SU-DHL-6 (cell line): ENCODE measurements at regions not wholly inside any gene's neighbourhood (a gene's known extent, or its start where the extent isn't known, plus 50 kb on each side); places are given as distances from the start of the nearest gene placed in this dataset.

ENCODE experiments used
- H2AFZ ChIP-seq: fragments of 200-600 bp; sonication (generic); 2 replicates; pipeline ENCODE4 v1.6.1; 2014; ENCODE audit warnings: low read depth, mild to moderate bottlenecking, moderate library complexity, mixed read lengths, antibody characterized with exemption, low read length; ENCODE audit not compliant: severe bottlenecking
- H3F3A ChIP-seq: fragments of 200-600 bp; shearing (Covaris generic); 2 replicates; pipeline ENCODE4 v1.6.0; 2016; ENCODE audit warnings: antibody characterized with exemption, mild to moderate bottlenecking; ENCODE audit not compliant: insufficient read depth
- H3K27ac ChIP-seq: fragments of 200-600 bp; sonication (generic); 2 replicates; pipeline ENCODE4 v1.5.1; 2016; ENCODE audit warnings: low read depth, mild to moderate bottlenecking, low read length, moderate library complexity, mixed read lengths
- H3K27me3 ChIP-seq: fragments of 200-600 bp; sonication (generic), shearing (Covaris generic); 2 replicates; pipeline ENCODE4 v1.6.0; 2014; ENCODE audit warnings: mild to moderate bottlenecking, low read length
- H3K36me3 ChIP-seq: fragments of 200-600 bp; sonication (generic); 2 replicates; pipeline ENCODE4 v1.6.1; 2014; ENCODE audit warnings: mild to moderate bottlenecking, low read length, mixed read lengths
- H3K4me2 ChIP-seq: fragments of 300-600, 200-600 bp; shearing (Covaris generic), sonication (generic); 2 replicates; pipeline ENCODE4 v1.6.0; 2014; ENCODE audit warnings: low read length, low read depth, mild to moderate bottlenecking; ENCODE audit not compliant: poor library complexity, severe bottlenecking
- H3K4me3 ChIP-seq: fragments of 200-600 bp; sonication (generic); 2 replicates; pipeline ENCODE4 v1.5.1; 2014; ENCODE audit warnings: antibody characterized with exemption, low read length, mild to moderate bottlenecking, mixed read lengths; ENCODE audit not compliant: insufficient read depth, poor library complexity, severe bottlenecking
- H3K79me2 ChIP-seq: fragments of 200-600 bp; sonication (generic); 2 replicates; pipeline ENCODE4 v1.6.1; 2014; ENCODE audit warnings: mild to moderate bottlenecking, low read length, moderate library complexity; ENCODE audit not compliant: insufficient read depth
- H3K9ac ChIP-seq: fragments of 200-600 bp; sonication (generic); 2 replicates; pipeline ENCODE4 v1.7.0; 2014; ENCODE audit warnings: mild to moderate bottlenecking, low read length
- H3K9me2 ChIP-seq: fragments of 200-600 bp; sonication (generic); replicated peaks from 2 replicates; pipeline ENCODE4 v1.6.1; 2014; ENCODE audit warnings: low read length; ENCODE audit not compliant: insufficient read depth
- H3K9me3 ChIP-seq: fragments of 200-600 bp; sonication (generic); 2 replicates; pipeline ENCODE4 v1.6.1; 2014; ENCODE audit warnings: low read length, mixed read lengths; ENCODE audit not compliant: insufficient read depth
- H4K20me1 ChIP-seq: fragments of 200-600 bp; sonication (generic); 2 replicates; pipeline ENCODE4 v1.6.1; 2014; ENCODE audit warnings: low read depth, mild to moderate bottlenecking, antibody characterized with exemption, low read length, moderate library complexity, mixed read lengths
- EZH2phosphoT487 ChIP-seq: fragments of 200-600 bp; sonication (generic), shearing (Covaris generic); conservative IDR thresholded peaks from 2 replicates; pipeline ENCODE4 v1.6.1; 2018; ENCODE audit warnings: mild to moderate bottlenecking, antibody characterized with exemption, low read length, moderate library complexity, mixed read lengths
- TF ChIP-seq, protein P1 (sequence below): fragments of 200-600 bp; sonication (generic); IDR thresholded peaks from one replicate; pipeline ENCODE4 v1.5.1; 2017; ENCODE audit warnings: antibody characterized with exemption, mild to moderate bottlenecking, low read length, moderate library complexity; ENCODE audit not compliant: insufficient read depth, poor library complexity, severe bottlenecking

DNA sequence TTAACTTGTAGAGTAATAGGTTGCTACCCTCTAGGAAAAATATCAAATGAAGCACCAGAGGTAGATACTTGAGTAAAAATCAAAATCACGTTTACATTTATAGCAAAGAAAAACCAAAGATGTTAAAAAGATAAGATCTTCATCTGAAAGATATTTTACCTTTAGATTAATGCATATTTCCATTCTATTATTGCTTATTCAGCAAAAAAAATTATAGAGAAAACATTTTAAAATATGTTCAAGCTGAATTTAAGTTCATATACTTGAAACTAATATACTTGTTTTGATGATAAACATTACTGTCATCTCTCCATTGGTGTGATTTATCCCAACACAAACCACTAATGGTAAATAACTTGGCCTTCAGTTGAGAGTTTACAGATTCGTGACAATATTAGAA lies 422.3 kb downstream of the CAAP1 start:
- H2AFZ ChIP-seq, result no peak overlapping the region
- H3K9me3 ChIP-seq, result no peaks in the 10 kb centered on the region
- H4K20me1 ChIP-seq, result no peaks in the 10 kb centered on the region
- H3K36me3 ChIP-seq, result no peaks in the 10 kb centered on the region
- TF ChIP-seq, protein P1, sequence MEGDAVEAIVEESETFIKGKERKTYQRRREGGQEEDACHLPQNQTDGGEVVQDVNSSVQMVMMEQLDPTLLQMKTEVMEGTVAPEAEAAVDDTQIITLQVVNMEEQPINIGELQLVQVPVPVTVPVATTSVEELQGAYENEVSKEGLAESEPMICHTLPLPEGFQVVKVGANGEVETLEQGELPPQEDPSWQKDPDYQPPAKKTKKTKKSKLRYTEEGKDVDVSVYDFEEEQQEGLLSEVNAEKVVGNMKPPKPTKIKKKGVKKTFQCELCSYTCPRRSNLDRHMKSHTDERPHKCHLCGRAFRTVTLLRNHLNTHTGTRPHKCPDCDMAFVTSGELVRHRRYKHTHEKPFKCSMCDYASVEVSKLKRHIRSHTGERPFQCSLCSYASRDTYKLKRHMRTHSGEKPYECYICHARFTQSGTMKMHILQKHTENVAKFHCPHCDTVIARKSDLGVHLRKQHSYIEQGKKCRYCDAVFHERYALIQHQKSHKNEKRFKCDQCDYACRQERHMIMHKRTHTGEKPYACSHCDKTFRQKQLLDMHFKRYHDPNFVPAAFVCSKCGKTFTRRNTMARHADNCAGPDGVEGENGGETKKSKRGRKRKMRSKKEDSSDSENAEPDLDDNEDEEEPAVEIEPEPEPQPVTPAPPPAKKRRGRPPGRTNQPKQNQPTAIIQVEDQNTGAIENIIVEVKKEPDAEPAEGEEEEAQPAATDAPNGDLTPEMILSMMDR, result no peak
- TF ChIP-seq EZH2phosphoT487, result no peak
- H3K27ac ChIP-seq, result no peak overlapping the region
- H3K79me2 ChIP-seq, result no peaks in the 10 kb centered on the region
- no peak overlapping the region for H3K4me2 ChIP-seq
- no peaks in the 10 kb centered on the region for H3K9me2 ChIP-seq
- no peaks in the 10 kb centered on the region for H3K27me3 ChIP-seq
- H3F3A ChIP-seq, result no peaks in the 10 kb centered on the region
- H3K4me3 ChIP-seq, result no peak overlapping the region
- H3K9ac ChIP-seq, result no peak overlapping the region

DNA sequence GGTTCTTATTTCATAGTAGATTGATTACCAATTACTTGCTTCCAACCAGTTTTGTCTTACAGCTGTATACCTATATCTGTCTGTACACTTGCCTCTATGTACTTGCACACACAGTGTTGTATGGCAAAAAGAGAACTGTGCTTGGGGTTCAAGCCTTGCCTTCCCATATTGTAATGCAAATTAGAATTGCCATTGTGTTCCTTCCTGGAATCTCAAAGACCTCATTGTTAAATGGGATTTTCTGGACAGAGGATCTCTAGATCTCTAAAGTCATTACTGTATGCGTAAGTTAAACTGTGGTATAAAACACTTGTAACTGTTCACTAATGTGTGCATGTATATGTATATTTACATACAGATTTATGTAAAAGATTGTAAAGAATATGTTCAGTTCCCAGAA lies 428.8 kb downstream of the CAAP1 start:
- no peaks in the 10 kb centered on the region for H3K27me3 ChIP-seq
- no peak for TF ChIP-seq EZH2phosphoT487
- TF ChIP-seq, protein P1, result no peak
- no peak overlapping the region for H2AFZ ChIP-seq
- no peaks in the 10 kb centered on the region for H3F3A ChIP-seq
- no peaks in the 10 kb centered on the region for H3K79me2 ChIP-seq
- H3K36me3 ChIP-seq, result no peaks in the 10 kb centered on the region
- no peak overlapping the region for H3K27ac ChIP-seq
- H4K20me1 ChIP-seq, result no peaks in the 10 kb centered on the region
- no peaks in the 10 kb centered on the region for H3K9me3 ChIP-seq
- H3K9me2 ChIP-seq, result no peaks in the 10 kb centered on the region; the same call in 1 of the 2 replicates
- H3K9ac ChIP-seq, result no peak overlapping the region
- H3K4me2 ChIP-seq, result no peak overlapping the region
- no peak overlapping the region for H3K4me3 ChIP-seq

DNA sequence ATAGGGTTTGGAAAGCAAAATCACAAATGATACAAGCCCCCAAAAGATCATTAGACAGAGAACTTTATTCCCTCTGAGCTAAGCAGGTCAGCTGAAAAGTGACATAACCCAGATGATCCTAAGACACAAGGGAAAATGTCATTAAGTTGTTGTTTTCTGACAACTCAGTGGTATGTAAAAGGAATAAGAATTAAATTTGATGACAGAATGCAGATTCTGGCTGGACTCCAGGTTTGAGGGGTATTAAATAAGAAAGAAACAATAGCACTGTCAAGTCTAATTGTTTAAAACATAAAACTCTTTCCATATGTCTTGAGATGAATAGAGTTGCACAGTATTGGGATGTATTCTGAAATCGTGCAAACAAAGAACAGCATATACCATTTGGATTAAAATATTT lies 429.9 kb downstream of the CAAP1 start:
- TF ChIP-seq, protein P1, result no peak
- no peak for TF ChIP-seq EZH2phosphoT487
- Histone ChIP-seq H2AFZ (no peak overlapping the region), H3K27me3 (no peaks in the 10 kb centered on the region)

More for the DNA sequence above, 429.9 kb downstream of the CAAP1 start:
- Histone ChIP-seq H3K9me3 (no peaks in the 10 kb centered on the region), H3K79me2 (no peaks in the 10 kb centered on the region), H3K27ac (no peak overlapping the region), H3K4me3 (no peak overlapping the region), H3K9ac (no peak overlapping the region), H3F3A (no peaks in the 10 kb centered on the region), H4K20me1 (no peaks in the 10 kb centered on the region), H3K4me2 (no peak overlapping the region), H3K9me2 (no peaks in the 10 kb centered on the region; the same call in 1 of the 2 replicates), H3K36me3 (no peaks in the 10 kb centered on the region)
